Neural crest cell (in vitro differentiated cells): ENCODE measurements at regions not wholly inside any gene's neighbourhood (a gene's known extent, or its start where the extent isn't known, plus 50 kb on each side); places are given as distances from the start of the nearest gene placed in this dataset.

Source experiments
- DNase-seq: peaks from one replicate; pipeline ENCODE4 v3.0.0; 2021; ENCODE audit warnings: low read depth, mixed read lengths, low spot score
- H3K27ac Mint-ChIP-seq: one replicate; pipeline ENCODE4 v1.8.0; 2021; ENCODE audit warnings: mild to moderate bottlenecking, mixed read lengths; ENCODE audit not compliant: unreplicated experiment
- H3K27me3 Mint-ChIP-seq: 2 replicates; pipeline ENCODE4 v1.8.0; 2021; ENCODE audit warnings: low read depth, mild to moderate bottlenecking, mixed read lengths
- H3K36me3 Mint-ChIP-seq: 2 replicates; pipeline ENCODE4 v1.8.0; 2021; ENCODE audit warnings: low read depth, mild to moderate bottlenecking, mixed read lengths
- H3K4me1 Mint-ChIP-seq: 2 replicates; pipeline ENCODE4 v1.8.0; 2021; ENCODE audit warnings: mixed read lengths
- H3K4me3 Mint-ChIP-seq: one replicate; pipeline ENCODE4 v1.8.0; 2021; ENCODE audit warnings: mild to moderate bottlenecking, mixed read lengths
- H3K9me3 Mint-ChIP-seq: 2 replicates; pipeline ENCODE4 v1.8.0; 2021; ENCODE audit warnings: mixed read lengths
- TF ChIP-seq, protein P1 (sequence below): fragments of 200-600 bp; sonication (generic); conservative IDR thresholded peaks from 2 replicates; pipeline ENCODE4 v1.5.0; 2021; ENCODE audit warnings: antibody characterized with exemption, mild to moderate bottlenecking

GRCh38 chr2:128447538-128447995 is 128.9 kb upstream of the HS6ST1 start:
- Mint-ChIP-seq H3K27ac (no peak overlapping the region), H3K9me3 (peaks cover 4% of the 10 kb centered on the region), H3K36me3 (no peaks in the 10 kb centered on the region), H3K4me1 (peaks cover 41% of the 10 kb centered on the region), H3K4me3 (no peak overlapping the region), H3K27me3 (peaks cover 2% of the 10 kb centered on the region)
- TF ChIP-seq, protein P1, sequence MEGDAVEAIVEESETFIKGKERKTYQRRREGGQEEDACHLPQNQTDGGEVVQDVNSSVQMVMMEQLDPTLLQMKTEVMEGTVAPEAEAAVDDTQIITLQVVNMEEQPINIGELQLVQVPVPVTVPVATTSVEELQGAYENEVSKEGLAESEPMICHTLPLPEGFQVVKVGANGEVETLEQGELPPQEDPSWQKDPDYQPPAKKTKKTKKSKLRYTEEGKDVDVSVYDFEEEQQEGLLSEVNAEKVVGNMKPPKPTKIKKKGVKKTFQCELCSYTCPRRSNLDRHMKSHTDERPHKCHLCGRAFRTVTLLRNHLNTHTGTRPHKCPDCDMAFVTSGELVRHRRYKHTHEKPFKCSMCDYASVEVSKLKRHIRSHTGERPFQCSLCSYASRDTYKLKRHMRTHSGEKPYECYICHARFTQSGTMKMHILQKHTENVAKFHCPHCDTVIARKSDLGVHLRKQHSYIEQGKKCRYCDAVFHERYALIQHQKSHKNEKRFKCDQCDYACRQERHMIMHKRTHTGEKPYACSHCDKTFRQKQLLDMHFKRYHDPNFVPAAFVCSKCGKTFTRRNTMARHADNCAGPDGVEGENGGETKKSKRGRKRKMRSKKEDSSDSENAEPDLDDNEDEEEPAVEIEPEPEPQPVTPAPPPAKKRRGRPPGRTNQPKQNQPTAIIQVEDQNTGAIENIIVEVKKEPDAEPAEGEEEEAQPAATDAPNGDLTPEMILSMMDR: no peak
- DNase-seq: no peak

GRCh38 chr2:128448331-128449225 is 129.9 kb upstream of the HS6ST1 start:
- Mint-ChIP-seq H3K27ac (no peak overlapping the region), H3K9me3 (peaks cover 4% of the 10 kb centered on the region), H3K4me1 (peaks cover 31% of the 10 kb centered on the region), H3K36me3 (no peaks in the 10 kb centered on the region), H3K4me3 (no peak overlapping the region), H3K27me3 (peaks cover 2% of the 10 kb centered on the region)
- DNase-seq: no peak
- TF ChIP-seq, protein P1: no peak

DNA sequence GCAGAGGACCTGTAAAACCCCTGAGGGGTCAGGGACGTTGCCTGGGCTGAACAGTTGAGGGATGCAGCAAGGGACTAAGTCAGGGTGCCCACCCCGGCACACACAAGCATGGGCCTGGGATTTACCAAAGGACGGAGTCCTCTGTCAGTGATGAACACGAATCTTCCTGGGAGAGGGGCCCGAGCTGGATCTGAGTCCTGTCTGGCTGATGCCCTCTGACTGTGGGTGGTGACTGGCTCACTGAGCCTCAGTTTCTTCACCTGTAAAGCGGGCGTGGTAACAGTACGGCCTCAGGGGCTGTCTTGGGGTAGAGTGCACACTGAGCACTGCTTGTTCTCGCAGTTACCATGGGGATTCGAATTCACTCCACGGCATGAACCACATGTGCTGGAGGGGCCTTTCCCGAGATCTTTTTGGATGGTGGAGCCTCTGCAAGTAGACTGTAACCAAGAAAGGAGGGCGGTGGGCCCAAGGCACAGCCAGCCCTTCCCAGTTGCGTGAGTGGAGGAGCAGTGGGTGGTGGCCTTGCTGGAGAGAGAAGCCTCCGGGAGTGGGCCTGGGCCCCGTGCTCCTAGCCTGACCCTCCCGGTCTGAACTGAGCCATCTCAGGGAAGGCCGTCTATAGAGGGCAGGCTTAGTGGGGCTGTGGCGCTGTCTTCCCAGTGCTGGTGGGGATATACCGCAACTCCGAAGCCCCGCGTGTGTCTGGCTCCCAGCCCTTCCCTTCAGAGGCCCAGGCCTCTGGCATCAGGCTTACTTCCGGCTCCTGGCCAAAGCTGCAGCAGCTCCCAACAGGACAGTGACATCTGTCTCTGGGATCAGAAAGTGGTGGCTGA is 130.8 kb upstream of the HS6ST1 start:
- H3K27me3 Mint-ChIP-seq: peaks cover 2% of the 10 kb centered on the region
- no peak for DNase-seq
- H3K4me3 Mint-ChIP-seq: no peak overlapping the region
- H3K27ac Mint-ChIP-seq: peak overlapping the region; percentile 81
- no peaks in the 10 kb centered on the region for H3K36me3 Mint-ChIP-seq
- H3K9me3 Mint-ChIP-seq: peaks cover 4% of the 10 kb centered on the region
- TF ChIP-seq, protein P1: no peak
- peaks cover 25% of the 10 kb centered on the region for H3K4me1 Mint-ChIP-seq

- DNase-seq: no peak
- Mint-ChIP-seq H3K4me3 (no peak overlapping the region), H3K27ac (no peak overlapping the region), H3K9me3 (peaks cover 4% of the 10 kb centered on the region), H3K36me3 (no peaks in the 10 kb centered on the region), H3K4me1 (peaks cover 21% of the 10 kb centered on the region), H3K27me3 (peaks cover 2% of the 10 kb centered on the region)
- TF ChIP-seq, protein P1: no peak
Measured at GRCh38 chr2:128450211-128451024, 131.8 kb upstream of the HS6ST1 start.
